ENCODE measurements at regions not wholly inside any gene's neighbourhood (a gene's known extent, or its start where the extent isn't known, plus 50 kb on each side); places are given as distances from the start of the nearest gene placed in this dataset.

DNA sequence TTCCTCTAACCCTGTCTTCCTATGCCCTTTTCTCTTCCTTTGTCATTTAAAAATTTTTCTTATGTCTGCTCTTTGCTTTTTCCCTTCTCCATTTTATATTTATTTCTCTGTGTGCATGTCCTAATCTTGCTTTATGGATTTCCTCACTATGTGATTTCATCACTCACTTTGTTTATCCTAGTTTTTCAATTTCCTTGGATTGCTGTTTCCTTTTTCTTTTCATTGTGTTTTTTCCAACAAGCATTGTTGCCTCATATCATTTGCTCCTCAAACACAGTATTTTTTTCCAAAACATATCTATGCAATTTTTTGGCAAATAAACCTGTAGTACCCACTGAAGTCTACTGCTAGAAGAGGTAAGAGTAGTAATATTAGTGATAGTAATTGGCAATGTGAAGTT is 67.4 kb upstream of the PNPT1 start:
- TF ChIP-seq POLR2AphosphoS5 (IDR thresholded peaks at IDR 0.05): no peak
- TF ChIP-seq, protein P1, sequence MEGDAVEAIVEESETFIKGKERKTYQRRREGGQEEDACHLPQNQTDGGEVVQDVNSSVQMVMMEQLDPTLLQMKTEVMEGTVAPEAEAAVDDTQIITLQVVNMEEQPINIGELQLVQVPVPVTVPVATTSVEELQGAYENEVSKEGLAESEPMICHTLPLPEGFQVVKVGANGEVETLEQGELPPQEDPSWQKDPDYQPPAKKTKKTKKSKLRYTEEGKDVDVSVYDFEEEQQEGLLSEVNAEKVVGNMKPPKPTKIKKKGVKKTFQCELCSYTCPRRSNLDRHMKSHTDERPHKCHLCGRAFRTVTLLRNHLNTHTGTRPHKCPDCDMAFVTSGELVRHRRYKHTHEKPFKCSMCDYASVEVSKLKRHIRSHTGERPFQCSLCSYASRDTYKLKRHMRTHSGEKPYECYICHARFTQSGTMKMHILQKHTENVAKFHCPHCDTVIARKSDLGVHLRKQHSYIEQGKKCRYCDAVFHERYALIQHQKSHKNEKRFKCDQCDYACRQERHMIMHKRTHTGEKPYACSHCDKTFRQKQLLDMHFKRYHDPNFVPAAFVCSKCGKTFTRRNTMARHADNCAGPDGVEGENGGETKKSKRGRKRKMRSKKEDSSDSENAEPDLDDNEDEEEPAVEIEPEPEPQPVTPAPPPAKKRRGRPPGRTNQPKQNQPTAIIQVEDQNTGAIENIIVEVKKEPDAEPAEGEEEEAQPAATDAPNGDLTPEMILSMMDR (IDR thresholded peaks at IDR 0.05): no peak

All from breast epithelium (tissue), 3 donors.